Cerebellar nuclear complex (tissue), 1 donor: ENCODE measurements at regions not wholly inside any gene's neighbourhood (a gene's known extent, or its start where the extent isn't known, plus 50 kb on each side); places are given as distances from the start of the nearest gene placed in this dataset.

Source experiments
- DNase-seq, 2 experiments: peaks; one replicate each; lab custom pipeline; 2025; lab: John Stamatoyannopoulos, UW

GRCh38 chr1:234778221-234779159 is 168.5 kb upstream of the IRF2BP2 start:
- DNase-seq: no peak

- DNase-seq: no peak
These were observed 167.9 kb upstream of the IRF2BP2 start for GRCh38 chr1:234777856-234778220.

DNA sequence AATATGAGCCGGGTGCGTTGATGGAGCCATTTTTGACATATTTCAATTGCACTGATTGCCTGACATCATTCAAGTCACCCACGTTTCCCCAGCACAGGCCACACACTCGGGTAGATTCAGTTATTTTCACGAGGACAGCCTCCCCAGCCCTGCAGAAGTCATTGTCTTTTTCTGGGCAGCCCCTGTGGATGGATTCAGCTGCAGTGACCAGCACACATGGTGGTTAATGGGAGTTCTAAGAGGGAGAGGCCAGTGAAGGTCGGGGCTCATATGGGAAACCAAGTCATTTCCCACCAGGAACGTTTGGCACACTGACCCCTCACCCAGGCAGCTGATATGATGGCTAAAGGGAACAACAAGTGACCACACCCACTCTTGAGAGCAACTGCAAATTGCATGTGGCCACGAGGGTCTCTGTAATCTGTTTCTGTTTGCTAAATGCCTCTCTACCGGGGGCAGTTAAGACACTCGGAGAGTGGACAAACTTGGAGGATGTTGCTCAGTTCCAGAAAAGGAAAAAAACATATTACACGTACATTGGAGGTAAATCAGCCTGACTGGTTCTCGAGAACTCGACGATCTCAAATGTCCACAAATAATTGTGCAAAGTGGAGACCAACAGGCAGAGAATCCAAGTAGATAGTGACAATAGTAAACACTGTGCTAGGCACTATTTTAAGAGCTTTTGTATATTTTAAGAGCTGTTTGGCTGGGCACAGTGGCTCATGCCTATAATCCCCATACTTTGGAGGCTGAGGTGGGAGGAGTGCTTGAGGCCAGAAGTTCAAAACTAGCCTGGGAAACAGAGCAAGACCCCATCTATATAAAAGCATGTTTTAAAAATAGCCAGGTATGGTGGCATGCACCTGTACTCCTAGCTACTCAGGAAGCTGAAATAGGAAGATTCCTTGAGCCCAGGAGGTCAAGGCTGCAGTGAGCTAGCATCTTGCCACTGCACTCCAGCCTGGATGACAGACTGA is 167.2 kb upstream of the IRF2BP2 start:
- no peak for DNase-seq

DNA sequence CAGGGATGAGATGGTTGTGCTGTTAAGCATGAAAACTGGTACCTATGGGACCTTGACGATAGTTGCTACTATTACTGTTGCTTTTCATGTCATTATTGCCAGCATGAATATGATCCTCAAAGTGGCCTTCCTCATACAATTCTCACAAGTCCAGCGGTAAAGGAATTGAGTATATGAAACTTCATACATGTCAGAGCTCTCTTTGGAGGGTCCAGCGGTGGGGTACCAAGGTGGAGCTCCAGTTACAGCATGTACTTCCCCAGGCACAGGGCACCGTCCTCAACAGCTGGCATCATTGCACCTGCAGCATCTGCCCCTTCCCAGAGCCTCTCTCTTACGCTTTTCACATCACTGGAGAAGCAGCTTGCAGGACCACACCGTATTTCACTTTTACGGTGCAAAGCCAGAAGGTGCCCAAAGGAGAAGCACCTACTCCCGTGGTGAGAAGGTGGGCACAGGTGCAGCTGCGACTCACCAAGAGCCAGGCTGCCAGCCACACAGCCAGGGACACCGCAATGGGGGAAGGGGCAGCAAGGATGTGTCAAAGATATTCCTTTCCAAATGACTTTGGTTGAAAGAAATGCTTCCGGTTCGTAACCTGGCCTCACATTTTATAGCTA is 166.4 kb upstream of the IRF2BP2 start:
- no peak for DNase-seq

DNA sequence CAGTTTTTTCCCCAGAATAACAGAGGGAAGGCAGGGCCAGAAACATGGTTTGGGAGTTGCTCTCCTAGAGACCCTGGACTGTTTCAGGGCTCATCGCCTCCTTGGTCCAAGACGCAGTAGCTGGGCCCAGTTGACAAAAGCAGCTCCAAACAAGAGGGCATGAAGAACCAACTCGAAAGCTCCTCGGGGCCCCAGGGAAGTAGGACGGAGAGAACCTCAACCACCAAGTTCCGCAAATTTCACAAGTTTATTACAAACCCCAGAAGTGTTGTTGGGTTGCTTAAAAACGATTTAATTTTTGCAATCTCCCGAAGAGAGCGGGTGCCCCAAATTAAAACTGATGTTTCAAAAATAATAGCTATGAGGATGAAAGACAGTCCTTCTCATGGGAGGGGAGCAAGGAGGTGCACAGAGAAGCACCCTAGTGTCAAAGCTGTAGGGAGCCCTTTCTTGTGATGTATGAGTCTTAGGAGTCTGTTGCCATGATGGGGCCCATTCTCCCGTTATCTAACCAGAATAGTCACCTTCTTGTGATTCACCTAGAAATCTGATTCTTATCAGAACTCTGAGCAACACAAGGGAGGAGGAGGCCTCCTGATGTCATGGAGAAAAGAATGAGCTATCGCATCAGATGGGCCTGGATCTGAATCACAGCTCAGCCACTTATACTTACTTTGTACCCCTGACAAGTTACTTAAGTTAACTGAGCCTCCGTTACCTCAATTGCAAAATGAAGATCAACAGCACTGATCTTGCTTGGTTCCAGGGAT is 165.7 kb upstream of the IRF2BP2 start:
- DNase-seq: no peak

DNA sequence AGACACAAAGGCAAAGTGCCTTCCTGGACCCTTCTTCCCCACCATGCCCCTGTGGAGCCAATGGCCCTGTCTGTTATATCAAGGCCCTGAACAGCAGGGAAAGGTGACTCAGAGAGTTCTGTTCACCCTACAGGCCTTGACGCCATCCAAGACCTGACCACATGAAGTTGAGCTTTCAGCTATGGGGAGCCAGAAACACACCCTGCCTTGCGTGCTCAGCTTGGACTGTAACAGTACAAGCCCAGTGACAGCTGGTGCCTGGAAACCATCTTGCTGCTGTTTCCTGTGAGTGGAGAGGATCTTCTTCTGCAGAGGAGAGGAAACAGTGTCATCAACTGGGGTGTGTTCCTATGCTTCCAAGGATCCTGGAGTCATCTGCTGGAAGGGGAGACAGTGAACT is 165.0 kb upstream of the IRF2BP2 start:
- DNase-seq: no peak

- DNase-seq: no peak
These were observed 164.1 kb upstream of the IRF2BP2 start for GRCh38 chr1:234773936-234774677.

- DNase-seq: peak in 1 of 2 experiments; percentile 13
These were observed 162.6 kb upstream of the IRF2BP2 start for GRCh38 chr1:234772345-234773147.

DNA sequence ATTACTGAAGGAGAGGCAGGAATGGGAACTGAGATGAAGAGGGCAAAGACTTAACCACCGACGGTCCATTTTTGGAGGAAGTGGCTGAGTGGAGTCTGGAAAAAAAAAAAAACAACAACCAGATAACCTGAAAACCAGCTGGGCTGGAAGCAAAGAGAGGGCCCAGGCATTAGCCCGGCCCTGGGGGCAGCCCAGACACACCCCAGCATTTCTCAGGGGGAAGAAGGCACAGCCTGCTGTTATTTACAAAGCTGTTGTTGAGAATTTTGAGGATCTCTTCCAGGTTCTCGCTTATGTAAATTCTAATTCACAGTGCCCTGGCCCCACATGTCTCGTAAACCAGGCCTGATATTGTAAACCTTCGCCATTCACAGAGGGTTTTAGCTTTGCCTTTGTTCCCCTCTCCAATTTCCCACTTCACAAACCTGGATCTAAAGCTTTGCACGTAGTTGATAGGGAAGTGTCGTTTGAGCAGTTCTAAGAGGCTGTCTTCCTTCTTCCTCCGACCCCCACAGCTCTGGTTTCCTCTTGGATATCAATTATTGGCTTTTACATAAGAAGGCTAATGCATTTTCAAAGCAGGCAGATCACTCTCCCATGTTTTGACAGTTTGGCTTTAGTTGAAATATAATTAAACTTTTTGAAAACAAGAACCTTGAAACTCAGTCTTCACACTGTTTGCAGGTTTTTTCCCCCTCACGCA is 161.8 kb upstream of the IRF2BP2 start:
- DNase-seq: no peak

- no peak for DNase-seq
These were observed 161.1 kb upstream of the IRF2BP2 start for GRCh38 chr1:234770924-234771540.

DNA sequence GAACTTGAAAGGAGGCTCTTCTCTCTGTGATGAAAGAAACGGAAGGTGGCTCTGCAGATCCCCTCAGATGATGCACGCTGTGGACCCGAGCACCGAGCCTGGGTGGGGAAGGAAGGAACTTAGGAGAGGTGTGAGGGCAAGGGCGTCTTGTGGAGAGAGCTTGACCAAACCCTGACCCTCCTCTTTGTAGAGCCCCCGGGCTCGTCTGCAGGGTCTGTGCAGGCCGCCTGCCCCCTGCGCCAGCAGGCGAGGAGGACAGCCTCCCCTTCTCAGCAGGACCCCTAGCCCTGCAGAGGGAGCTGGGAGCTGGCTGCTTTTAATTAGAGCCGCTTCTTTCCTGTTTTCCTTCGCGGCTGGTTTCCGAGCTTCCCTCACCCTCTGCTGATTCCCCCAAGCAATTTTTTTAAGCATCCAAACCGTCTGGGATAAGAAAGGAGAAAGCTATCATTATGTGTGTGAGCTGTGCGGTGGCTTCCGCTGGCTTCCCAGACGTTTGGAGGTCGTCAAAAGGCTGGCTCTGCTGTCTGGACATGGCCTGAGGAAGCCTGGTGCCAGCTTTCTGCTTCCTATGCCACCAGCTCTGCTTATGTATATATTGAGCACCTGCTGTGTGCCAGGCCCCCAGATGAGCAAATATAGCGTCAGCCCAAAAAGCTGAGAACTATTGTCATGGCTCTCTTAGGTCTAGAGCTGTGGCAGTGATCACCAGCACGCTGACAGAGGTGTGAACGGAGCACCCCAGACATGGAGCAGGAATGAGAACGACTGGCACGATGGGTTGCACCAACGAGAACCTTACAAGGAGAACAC is 160.2 kb upstream of the IRF2BP2 start:
- no peak for DNase-seq

DNA sequence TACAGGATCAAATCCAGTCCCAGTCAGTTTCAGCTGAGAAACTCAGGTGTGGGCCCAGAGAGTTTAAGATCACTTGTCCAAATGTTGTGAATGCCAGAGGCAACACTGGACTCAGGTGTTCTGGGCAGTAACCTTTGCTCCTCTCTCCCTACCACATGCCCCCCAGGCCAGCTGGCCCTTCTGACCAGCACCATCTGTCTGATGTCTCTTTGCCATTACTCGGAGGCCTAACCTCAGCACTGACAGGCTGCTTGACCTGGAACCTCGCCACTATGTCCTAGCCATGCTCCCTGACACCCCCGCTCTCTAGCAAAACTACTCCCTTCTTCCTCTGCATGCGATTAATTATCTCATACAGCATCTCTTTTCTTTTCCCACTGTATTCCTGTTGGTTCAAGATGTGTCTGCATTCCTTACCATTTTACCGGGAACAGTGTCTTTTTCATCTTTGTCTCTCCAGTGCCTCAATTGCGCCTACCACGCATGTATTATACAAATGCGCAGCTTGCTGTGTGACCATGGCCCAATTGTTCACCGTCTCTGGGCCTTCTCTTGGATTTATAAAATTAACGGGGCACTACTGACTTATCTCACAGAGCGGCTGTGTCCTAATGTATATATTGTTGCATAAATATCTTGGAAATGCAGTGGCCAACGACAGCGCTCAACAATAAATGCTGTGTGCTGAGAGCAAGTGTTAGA is 159.5 kb upstream of the IRF2BP2 start:
- no peak for DNase-seq

GRCh38 chr1:234768569-234769283 is 158.7 kb upstream of the IRF2BP2 start:
- no peak for DNase-seq

GRCh38 chr1:234768171-234768568 is 158.2 kb upstream of the IRF2BP2 start:
- DNase-seq: no peak

GRCh38 chr1:234765672-234766071 is 155.7 kb upstream of the IRF2BP2 start:
- no peak for DNase-seq

DNA sequence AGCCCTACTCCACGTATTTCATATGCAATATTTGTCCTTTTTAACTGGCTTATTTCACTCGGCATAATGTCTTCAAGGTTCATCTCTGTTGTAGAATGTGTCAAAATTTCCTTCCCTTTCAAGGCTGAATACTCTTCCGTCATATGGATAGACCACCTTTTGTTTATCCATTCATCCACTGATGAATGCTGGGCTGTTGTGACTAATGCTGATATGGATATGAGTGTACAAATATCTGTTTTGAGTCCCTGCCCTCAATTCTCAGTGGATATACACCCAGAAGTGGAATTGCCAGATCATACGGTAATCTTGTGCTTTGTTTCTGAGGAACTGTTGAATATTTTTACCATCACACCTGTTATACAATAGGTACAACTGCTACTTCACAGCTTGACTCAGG is 155.2 kb upstream of the IRF2BP2 start:
- no peak for DNase-seq

- no peak for DNase-seq
These were observed 153.9 kb upstream of the IRF2BP2 start for GRCh38 chr1:234763910-234764309.
